ENCODE measurements at regions not wholly inside any gene's neighbourhood (a gene's known extent, or its start where the extent isn't known, plus 50 kb on each side); places are given as distances from the start of the nearest gene placed in this dataset.
"Not testable (repeated sequence)": the region's sequence is repeated elsewhere in the genome, so short reads cannot be mapped to it uniquely, and the experiment has no call there.

- Histone ChIP-seq H3K4me2 (no peak overlapping the region), H3K4me1 (peaks cover 5% of the 10 kb centered on the region; the same call in 1 of the 2 replicates), H3K9ac (no peak overlapping the region), H3K27ac (no peak overlapping the region), H3K27me3 (no peaks in the 10 kb centered on the region), H3K36me3 (no peaks in the 10 kb centered on the region), H3K4me3 (no peak overlapping the region), H3K9me3 (no peaks in the 10 kb centered on the region), H4K20me1 (no peaks in the 10 kb centered on the region)
- no peak for TF ChIP-seq Cebpa-rat (IDR thresholded peaks at IDR 0.05)
These were observed 538.4 kb upstream of the NCAM2 start for GRCh38 chr21:20459838-20460237.

GRCh38 chr21:20463362-20463761 lies 534.8 kb upstream of the NCAM2 start:
- no peak for TF ChIP-seq Cebpa-rat (IDR thresholded peaks at IDR 0.05)
- H3K36me3 ChIP-seq, result no peaks in the 10 kb centered on the region
- no peak overlapping the region for H3K9ac ChIP-seq
- no peak overlapping the region for H3K4me3 ChIP-seq
- no peaks in the 10 kb centered on the region for H3K27me3 ChIP-seq
- H3K4me1 ChIP-seq, result peaks cover 5% of the 10 kb centered on the region; the same call in 1 of the 2 replicates
- no peak overlapping the region for H3K27ac ChIP-seq
- no peak overlapping the region for H3K4me2 ChIP-seq
- no peaks in the 10 kb centered on the region for H3K9me3 ChIP-seq
- H4K20me1 ChIP-seq, result no peaks in the 10 kb centered on the region

DNA sequence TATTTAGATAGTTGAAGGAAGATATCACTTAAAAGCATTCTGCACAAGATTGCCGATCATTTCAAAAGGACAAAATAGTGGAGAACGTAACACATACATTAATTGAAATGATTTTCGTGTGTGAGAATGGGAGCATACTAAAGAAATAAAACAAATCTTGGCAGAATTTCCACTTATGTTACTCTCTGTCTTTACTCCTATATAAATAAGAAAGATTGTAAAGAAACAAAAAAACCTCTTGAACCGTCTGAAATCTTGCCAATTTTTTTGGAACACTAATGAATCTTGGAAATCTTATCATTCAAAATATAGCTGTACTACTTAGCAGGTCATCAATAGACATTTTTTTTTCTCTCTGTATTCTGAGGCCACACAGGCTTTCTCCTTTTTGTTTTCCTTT lies 528.8 kb upstream of the NCAM2 start:
- no peak for TF ChIP-seq Cebpa-rat (IDR thresholded peaks at IDR 0.05)
- Histone ChIP-seq H3K4me3 (no peak overlapping the region), H4K20me1 (no peaks in the 10 kb centered on the region), H3K27ac (no peak overlapping the region), H3K36me3 (no peaks in the 10 kb centered on the region), H3K27me3 (no peaks in the 10 kb centered on the region), H3K4me2 (no peak overlapping the region), H3K9me3 (no peaks in the 10 kb centered on the region), H3K9ac (no peak overlapping the region), H3K4me1 (no peaks in the 10 kb centered on the region)

GRCh38 chr21:20486303-20486702 lies 511.9 kb upstream of the NCAM2 start:
- H3K4me3 ChIP-seq, result no peak overlapping the region
- no peaks in the 10 kb centered on the region for H4K20me1 ChIP-seq
- TF ChIP-seq Cebpa-rat (IDR thresholded peaks at IDR 0.05), result no peak
- no peak overlapping the region for H3K27ac ChIP-seq
- no peaks in the 10 kb centered on the region for H3K4me1 ChIP-seq
- H3K36me3 ChIP-seq, result no peaks in the 10 kb centered on the region
- no peaks in the 10 kb centered on the region for H3K27me3 ChIP-seq
- no peaks in the 10 kb centered on the region for H3K9me3 ChIP-seq
- no peak overlapping the region for H3K4me2 ChIP-seq
- H3K9ac ChIP-seq, result no peak overlapping the region

GRCh38 chr21:20502915-20503314 lies 495.3 kb upstream of the NCAM2 start:
- not testable (repeated sequence) for H3K4me2 ChIP-seq, H3K4me1 ChIP-seq, H3K4me3 ChIP-seq, H3K27me3 ChIP-seq, H3K36me3 ChIP-seq, H3K9ac ChIP-seq, H3K27ac ChIP-seq, H4K20me1 ChIP-seq
- H3K9me3 ChIP-seq, result peaks cover 13% of the 10 kb centered on the region

DNA sequence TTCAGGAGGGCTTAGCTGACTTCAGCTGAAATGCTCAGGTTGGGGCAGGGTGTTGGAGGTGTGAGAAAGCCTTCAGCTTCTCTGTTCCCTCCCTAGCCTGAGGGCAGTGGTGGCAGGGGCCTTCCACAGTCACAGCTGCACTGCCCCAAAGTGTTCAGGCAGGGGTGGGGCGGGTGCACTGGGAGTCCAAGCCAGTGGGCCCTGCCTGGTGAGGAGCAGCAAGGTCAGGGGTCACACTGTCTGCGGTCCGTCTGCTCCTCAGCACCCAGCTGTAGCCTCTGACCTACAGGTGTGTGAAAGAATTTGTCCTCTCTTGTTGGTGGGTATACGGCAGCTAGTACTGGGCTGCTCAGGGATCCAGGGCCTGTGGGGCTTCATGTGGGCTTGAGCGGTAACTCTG lies 490.4 kb upstream of the NCAM2 start:
- no peak for TF ChIP-seq Cebpa-rat (IDR thresholded peaks at IDR 0.05)
- H3K9me3 ChIP-seq, result peaks cover 7% of the 10 kb centered on the region
- no peak overlapping the region for H3K4me2 ChIP-seq
- H3K27me3 ChIP-seq, result no peaks in the 10 kb centered on the region
- no peak overlapping the region for H3K4me3 ChIP-seq
- no peaks in the 10 kb centered on the region for H3K4me1 ChIP-seq
- H3K27ac ChIP-seq, result no peak overlapping the region
- H3K36me3 ChIP-seq, result no peaks in the 10 kb centered on the region
- no peaks in the 10 kb centered on the region for H4K20me1 ChIP-seq
- no peak overlapping the region for H3K9ac ChIP-seq

- Histone ChIP-seq H3K4me1 (no peaks in the 10 kb centered on the region), H3K4me3 (no peak overlapping the region), H3K9me3 (no peaks in the 10 kb centered on the region), H3K9ac (no peak overlapping the region), H3K4me2 (no peak overlapping the region), H3K36me3 (no peaks in the 10 kb centered on the region), H3K27me3 (no peaks in the 10 kb centered on the region), H4K20me1 (no peaks in the 10 kb centered on the region), H3K27ac (no peak overlapping the region)
- no peak for TF ChIP-seq Cebpa-rat (IDR thresholded peaks at IDR 0.05)
These were observed 486.9 kb upstream of the NCAM2 start for GRCh38 chr21:20511216-20511880.

GRCh38 chr21:20515446-20515845 lies 482.8 kb upstream of the NCAM2 start:
- H3K27me3 ChIP-seq, result no peaks in the 10 kb centered on the region
- H3K4me2 ChIP-seq, result no peak overlapping the region
- no peaks in the 10 kb centered on the region for H3K4me1 ChIP-seq
- H3K4me3 ChIP-seq, result no peak overlapping the region
- H3K27ac ChIP-seq, result no peak overlapping the region
- H3K9me3 ChIP-seq, result no peaks in the 10 kb centered on the region
- no peak overlapping the region for H3K9ac ChIP-seq
- TF ChIP-seq Cebpa-rat (IDR thresholded peaks at IDR 0.05), result no peak
- H3K36me3 ChIP-seq, result no peaks in the 10 kb centered on the region
- no peaks in the 10 kb centered on the region for H4K20me1 ChIP-seq

- Histone ChIP-seq H3K36me3 (no peaks in the 10 kb centered on the region), H4K20me1 (no peaks in the 10 kb centered on the region), H3K4me1 (no peaks in the 10 kb centered on the region), H3K27me3 (no peaks in the 10 kb centered on the region), H3K9ac (no peak overlapping the region), H3K9me3 (no peaks in the 10 kb centered on the region), H3K4me3 (no peak overlapping the region), H3K4me2 (no peak overlapping the region), H3K27ac (no peak overlapping the region)
- no peak for TF ChIP-seq Cebpa-rat (IDR thresholded peaks at IDR 0.05)
These were observed 479.1 kb upstream of the NCAM2 start for GRCh38 chr21:20519076-20519475.

DNA sequence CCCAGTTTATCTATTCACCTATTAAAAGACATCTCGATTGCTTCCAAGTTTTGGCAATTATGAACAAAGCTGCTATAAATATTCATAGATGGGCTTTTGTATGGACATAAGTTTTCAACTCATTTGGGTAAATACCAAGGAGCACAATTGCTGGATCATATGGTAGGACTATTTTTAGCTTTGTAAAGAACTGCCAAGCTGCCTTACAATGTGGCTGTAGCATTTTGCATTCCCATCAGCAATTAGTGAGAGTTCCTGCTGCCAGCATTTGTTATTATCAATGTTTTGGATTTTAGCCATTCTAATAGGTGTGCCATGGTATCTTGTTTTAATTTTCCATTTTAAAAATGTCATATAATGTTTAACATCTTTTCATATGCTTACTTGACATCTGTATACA lies 475.6 kb upstream of the NCAM2 start:
- Histone ChIP-seq H4K20me1 (no peaks in the 10 kb centered on the region), H3K27me3 (no peaks in the 10 kb centered on the region), H3K27ac (no peak overlapping the region), H3K4me3 (no peak overlapping the region), H3K4me1 (no peaks in the 10 kb centered on the region), H3K4me2 (no peak overlapping the region), H3K9me3 (no peaks in the 10 kb centered on the region), H3K36me3 (no peaks in the 10 kb centered on the region), H3K9ac (no peak overlapping the region)
- no peak for TF ChIP-seq Cebpa-rat (IDR thresholded peaks at IDR 0.05)

- H3K27ac ChIP-seq, result no peak overlapping the region
- TF ChIP-seq Cebpa-rat (IDR thresholded peaks at IDR 0.05), result no peak
- no peaks in the 10 kb centered on the region for H3K36me3 ChIP-seq
- H3K27me3 ChIP-seq, result no peaks in the 10 kb centered on the region
- no peak overlapping the region for H3K4me2 ChIP-seq
- H3K4me1 ChIP-seq, result no peaks in the 10 kb centered on the region
- no peaks in the 10 kb centered on the region for H3K9me3 ChIP-seq
- no peak overlapping the region for H3K9ac ChIP-seq
- no peaks in the 10 kb centered on the region for H4K20me1 ChIP-seq
- no peak overlapping the region for H3K4me3 ChIP-seq
These were observed 475.0 kb upstream of the NCAM2 start for GRCh38 chr21:20523191-20523590.
